Lower leg skin (tissue), 3 donors: ENCODE measurements at regions not wholly inside any gene's neighbourhood (a gene's known extent, or its start where the extent isn't known, plus 50 kb on each side); places are given as distances from the start of the nearest gene placed in this dataset.
"Not testable (repeated sequence)": the region's sequence is repeated elsewhere in the genome, so short reads cannot be mapped to it uniquely, and the experiment has no call there.

Source experiments
- CTCF ChIP-seq, 3 donors: fragments of 450-650 bp; IDR thresholded peaks; one replicate each; pipeline ENCODE4 v1.5.1; 2016; ENCODE audit warnings: antibody characterized with exemption in 3 of 3, mild to moderate bottlenecking in 3 of 3, moderate library complexity in 2 of 3
- POLR2A ChIP-seq, 2 donors: fragments of 450-650 bp; IDR thresholded peaks; one replicate each; pipeline ENCODE4 v1.6.1; 2016 to 2017; ENCODE audit warnings: antibody characterized with exemption in 2 of 2, mild to moderate bottlenecking in 1 of 2, moderate library complexity in 1 of 2

DNA sequence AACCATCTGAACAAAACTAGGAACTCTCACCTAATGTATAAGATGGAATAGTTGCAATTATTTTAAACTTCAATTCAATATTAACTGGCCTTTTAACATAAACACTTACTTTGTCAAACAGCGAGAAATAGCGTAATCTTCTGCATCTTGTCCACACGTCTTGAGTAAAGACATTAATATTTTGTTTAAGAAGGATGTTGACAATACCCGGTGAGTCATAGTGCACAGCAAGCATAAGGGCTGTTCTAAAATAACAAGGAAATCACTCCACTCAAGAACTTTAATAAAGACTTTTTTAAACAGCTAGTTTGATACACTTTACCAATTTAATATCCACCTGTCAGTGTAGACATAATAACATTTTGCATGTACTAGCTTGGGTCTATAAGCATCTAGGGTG lies 311.1 kb downstream of the TUBA3C start:
- not testable (repeated sequence) for TF ChIP-seq POLR2A, CTCF (IDR thresholded peaks at IDR 0.05)
